ENCODE measurements at regions not wholly inside any gene's neighbourhood (a gene's known extent, or its start where the extent isn't known, plus 50 kb on each side); places are given as distances from the start of the nearest gene placed in this dataset.
"Not testable (repeated sequence)": the region's sequence is repeated elsewhere in the genome, so short reads cannot be mapped to it uniquely, and the experiment has no call there.

- no peaks in the 10 kb centered on the region for H3K9me3 ChIP-seq
- H3K4me3 ChIP-seq = no peak overlapping the region
- no peaks in the 10 kb centered on the region for H3K27me3 ChIP-seq
- DNase-seq = no peak
- intact Hi-C loops (cut with DNase I; ENCODE audit: low total_unique reads) = loop anchor here (5.0 kb wide), 1 partner anchor 551 kb away; no protein-coding TSS in a partner anchor
- H3K27ac ChIP-seq = no peak overlapping the region
- peaks cover 0 to 9% (median 5%) of the 10 kb centered on the region in 4 donors for H3K4me1 ChIP-seq
- no peak for TF ChIP-seq CTCF (IDR thresholded peaks at IDR 0.05)
- no peaks in the 10 kb centered on the region for H3K36me3 ChIP-seq
These were observed 215.3 kb downstream of the ANAPC1 start for GRCh38 chr2:111668741-111669140.

- no peak for DNase-seq
- peaks cover 0 to 11% (median 6%) of the 10 kb centered on the region in 4 donors for H3K4me1 ChIP-seq
These were observed 213.9 kb downstream of the ANAPC1 start for GRCh38 chr2:111669928-111670695.

GRCh38 chr2:111670776-111671175 lies 213.2 kb downstream of the ANAPC1 start:
- peaks cover 0 to 11% (median 6%) of the 10 kb centered on the region in 4 donors for H3K4me1 ChIP-seq
- no peak for TF ChIP-seq CTCF (IDR thresholded peaks at IDR 0.05)
- intact Hi-C loops (cut with DNase I; ENCODE audit: low total_unique reads) = no loop called here
- no peak overlapping the region for H3K4me3 ChIP-seq
- no peak overlapping the region for H3K27ac ChIP-seq
- no peaks in the 10 kb centered on the region for H3K36me3 ChIP-seq
- no peaks in the 10 kb centered on the region for H3K9me3 ChIP-seq
- H3K27me3 ChIP-seq = no peaks in the 10 kb centered on the region
- no peak for DNase-seq

More at GRCh38 chr2:111669928-111670695, 213.9 kb downstream of the ANAPC1 start:
- H3K9me3 ChIP-seq = no peaks in the 10 kb centered on the region
- no peaks in the 10 kb centered on the region for H3K36me3 ChIP-seq
- intact Hi-C loops (cut with DNase I; ENCODE audit: low total_unique reads) = loop anchor here (5.0 kb wide), 1 partner anchor 553 kb away; no protein-coding TSS in a partner anchor
- no peak overlapping the region for H3K27ac ChIP-seq
- TF ChIP-seq CTCF (IDR thresholded peaks at IDR 0.05) = no peak
- H3K27me3 ChIP-seq = no peaks in the 10 kb centered on the region
- no peak overlapping the region for H3K4me3 ChIP-seq

DNA sequence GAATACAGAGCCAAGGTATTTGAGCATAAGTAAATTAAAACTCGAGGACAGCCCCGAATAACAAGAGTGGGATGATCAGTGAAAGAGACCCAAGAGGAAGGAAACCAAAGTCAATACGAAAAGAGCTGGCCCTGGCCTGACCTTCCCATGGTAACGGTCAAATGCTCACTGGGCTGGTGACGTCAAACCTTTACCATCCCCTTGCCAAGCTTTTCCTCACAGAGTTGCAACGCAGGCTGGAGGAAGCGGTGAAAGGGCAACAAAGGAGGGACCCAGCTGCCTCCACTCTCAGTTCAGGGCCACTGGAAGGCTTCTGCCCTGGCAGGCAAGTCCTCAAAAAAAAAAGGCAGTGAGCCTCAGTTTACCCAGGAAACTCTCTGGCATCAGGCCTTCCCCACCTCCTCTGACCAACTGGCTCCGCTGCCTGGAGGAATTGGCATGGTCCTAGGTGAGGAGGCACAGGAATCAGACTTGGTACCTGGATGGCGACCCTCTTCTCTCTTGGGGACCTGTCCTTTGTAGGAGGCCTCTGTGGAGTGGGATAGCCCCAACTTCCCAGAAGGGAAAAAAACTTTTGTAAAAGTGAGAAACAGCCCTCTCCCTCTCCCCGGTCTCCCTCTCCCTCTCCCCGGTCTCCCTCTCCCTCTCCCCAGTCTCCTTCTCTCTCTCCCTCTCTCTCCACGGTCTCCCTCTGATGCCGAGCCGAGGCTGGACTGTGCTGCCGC lies 212.4 kb downstream of the ANAPC1 start:
- Histone ChIP-seq H3K27ac (no peak overlapping the region), H3K27me3 (no peaks in the 10 kb centered on the region), H3K9me3 (no peaks in the 10 kb centered on the region), H3K4me1 (peaks cover 0 to 11% (median 6%) of the 10 kb centered on the region in 4 donors), H3K36me3 (no peaks in the 10 kb centered on the region), H3K4me3 (no peak overlapping the region)
- DNase-seq = peak; percentile 72 to 79
- TF ChIP-seq CTCF (IDR thresholded peaks at IDR 0.05) = no peak
- intact Hi-C loops (cut with DNase I; ENCODE audit: low total_unique reads) = no loop called here

GRCh38 chr2:111672641-111673040 lies 211.4 kb downstream of the ANAPC1 start:
- H3K9me3 ChIP-seq; H3K4me3 ChIP-seq; H3K36me3 ChIP-seq; intact Hi-C loops (cut with DNase I; ENCODE audit: low total_unique reads); DNase-seq; H3K27me3 ChIP-seq; H3K27ac ChIP-seq: not testable (repeated sequence)
- peaks cover 0 to 11% (median 6%) of the 10 kb centered on the region in 4 donors for H3K4me1 ChIP-seq

DNA sequence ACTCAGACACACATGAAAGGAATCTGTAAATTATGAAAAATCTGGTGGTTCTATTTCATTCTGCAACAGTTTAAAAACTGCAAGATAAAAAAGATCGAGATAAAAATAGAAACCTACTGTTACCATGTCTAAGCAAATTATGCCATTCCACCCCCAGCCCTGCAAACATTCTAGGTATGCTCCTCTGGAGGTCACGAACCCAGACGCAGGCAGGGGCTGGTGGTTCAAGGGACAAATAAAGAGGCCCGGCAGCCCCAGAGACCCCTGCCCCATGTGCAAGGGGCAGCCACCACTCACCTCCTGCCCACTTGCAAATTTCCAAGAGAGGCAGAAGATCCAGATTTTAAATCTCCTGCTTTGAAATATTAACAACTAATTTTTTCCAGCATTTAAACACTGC lies 210.5 kb downstream of the ANAPC1 start:
- no peak for DNase-seq

More for the DNA sequence above, 210.5 kb downstream of the ANAPC1 start:
- H3K27ac ChIP-seq = no peak overlapping the region
- H3K4me1 ChIP-seq = peaks cover 0 to 11% (median 6%) of the 10 kb centered on the region in 4 donors
- no peaks in the 10 kb centered on the region for H3K9me3 ChIP-seq
- intact Hi-C loops (cut with DNase I; ENCODE audit: low total_unique reads) = no loop called here
- no peaks in the 10 kb centered on the region for H3K27me3 ChIP-seq
- H3K4me3 ChIP-seq = no peak overlapping the region
- no peak for TF ChIP-seq CTCF (IDR thresholded peaks at IDR 0.05)
- H3K36me3 ChIP-seq = no peaks in the 10 kb centered on the region

Data from tibial artery (tissue), 4 donors.